Lower lobe of right lung (tissue), 2 donors: ENCODE measurements at regions not wholly inside any gene's neighbourhood (a gene's known extent, or its start where the extent isn't known, plus 50 kb on each side); places are given as distances from the start of the nearest gene placed in this dataset.
"Not testable (repeated sequence)": the region's sequence is repeated elsewhere in the genome, so short reads cannot be mapped to it uniquely, and the experiment has no call there.

Source experiments
- ATAC-seq, 2 donors: fragments of 200-7000 bp; cut with Tn5 transposase; one replicate each; pipeline ENCODE4 v1.9.1; 2020 to 2022; ENCODE audit warnings: mild to moderate bottlenecking in 2 of 2, moderate library complexity in 2 of 2
- DNase-seq: peaks from one replicate; pipeline ENCODE4 v3.0.0-alpha.2; 2020
- H3K27ac ChIP-seq: fragments of 200-600 bp; one replicate; pipeline ENCODE4 v1.8.0; 2022
- H3K27me3 ChIP-seq: fragments of 200-600 bp; one replicate; pipeline ENCODE4 v1.8.0; 2022; ENCODE audit warnings: low read depth
- H3K36me3 ChIP-seq: fragments of 200-600 bp; one replicate; pipeline ENCODE4 v1.8.0; 2022; ENCODE audit warnings: mild to moderate bottlenecking
- H3K4me1 ChIP-seq: fragments of 200-600 bp; one replicate; pipeline ENCODE4 v1.8.0; 2022
- H3K4me3 ChIP-seq: fragments of 200-600 bp; one replicate; pipeline ENCODE4 v1.8.0; 2022; ENCODE audit warnings: mild to moderate bottlenecking
- H3K9me3 ChIP-seq: fragments of 200-600 bp; one replicate; pipeline ENCODE4 v1.8.0; 2022
- CTCF ChIP-seq: fragments of 200-600 bp; IDR thresholded peaks from one replicate; pipeline ENCODE4 v1.8.0; 2022; ENCODE audit warnings: antibody characterized with exemption, mild to moderate bottlenecking
- intact Hi-C: fragments of 100-400 bp; cut with DNase I; formaldehyde crosslinking; loops from one replicate; pipeline ENCODE4 v1.11.0; 2022
- donor health status: DM: no; HTN: yes; CAD: no; lungs with severe emphysema.

- intact Hi-C loops, DNase-seq: not testable (repeated sequence)
- ATAC-seq: peak in 1 of 2 donors; percentile 19
These were observed 56.2 kb downstream of the SPATA31A6 start for GRCh38 chr9:42239445-42240260.

GRCh38 chr9:42240261-42240579 is 56.8 kb downstream of the SPATA31A6 start:
- H3K36me3 ChIP-seq, H3K27me3 ChIP-seq, intact Hi-C loops, H3K4me3 ChIP-seq, ATAC-seq, H3K27ac ChIP-seq, H3K9me3 ChIP-seq, H3K4me1 ChIP-seq, DNase-seq: not testable (repeated sequence)

More at GRCh38 chr9:42239445-42240260, 56.2 kb downstream of the SPATA31A6 start:
- H3K27me3 ChIP-seq, H3K9me3 ChIP-seq, H3K27ac ChIP-seq, H3K4me1 ChIP-seq, H3K36me3 ChIP-seq, H3K4me3 ChIP-seq: not testable (repeated sequence)

- H3K4me3 ChIP-seq, intact Hi-C loops: not testable (repeated sequence)
These were observed 59.8 kb downstream of the SPATA31A6 start for GRCh38 chr9:42243211-42243610.

GRCh38 chr9:42243822-42244221 is 60.4 kb downstream of the SPATA31A6 start:
- intact Hi-C loops, DNase-seq, H3K36me3 ChIP-seq, ATAC-seq, H3K27me3 ChIP-seq, H3K27ac ChIP-seq, H3K4me1 ChIP-seq, H3K4me3 ChIP-seq, H3K9me3 ChIP-seq: not testable (repeated sequence)

More at GRCh38 chr9:42243211-42243610, 59.8 kb downstream of the SPATA31A6 start:
- not testable (repeated sequence) for H3K4me1 ChIP-seq, DNase-seq, H3K9me3 ChIP-seq, H3K36me3 ChIP-seq, H3K27me3 ChIP-seq, H3K27ac ChIP-seq, ATAC-seq

- DNase-seq, H3K4me3 ChIP-seq, intact Hi-C loops, H3K4me1 ChIP-seq, H3K27me3 ChIP-seq, ATAC-seq, H3K9me3 ChIP-seq, H3K36me3 ChIP-seq, H3K27ac ChIP-seq: not testable (repeated sequence)
These were observed 85.3 kb downstream of the SPATA31A6 start for GRCh38 chr9:42268729-42269128.

GRCh38 chr9:42269171-42269570 is 85.7 kb downstream of the SPATA31A6 start:
- ATAC-seq: not testable (repeated sequence)

GRCh38 chr9:42273191-42273590 is 89.7 kb downstream of the SPATA31A6 start:
- ATAC-seq, intact Hi-C loops: not testable (repeated sequence)

More at GRCh38 chr9:42269171-42269570, 85.7 kb downstream of the SPATA31A6 start:
- H3K27ac ChIP-seq, H3K27me3 ChIP-seq, intact Hi-C loops, DNase-seq, H3K36me3 ChIP-seq, H3K4me1 ChIP-seq, H3K9me3 ChIP-seq, H3K4me3 ChIP-seq: not testable (repeated sequence)

GRCh38 chr9:42275141-42275540 is 91.7 kb downstream of the SPATA31A6 start:
- DNase-seq (no peak), ATAC-seq (no peak)
- Histone ChIP-seq H3K27ac (no peak overlapping the region), H3K36me3 (no peaks in the 10 kb centered on the region), H3K4me3 (no peak overlapping the region), H3K4me1 (no peaks in the 10 kb centered on the region), H3K9me3 (no peaks in the 10 kb centered on the region), H3K27me3 (no peaks in the 10 kb centered on the region)
- intact Hi-C loops: no loop called here
- no peak for TF ChIP-seq CTCF

More at GRCh38 chr9:42273191-42273590, 89.7 kb downstream of the SPATA31A6 start:
- DNase-seq, H3K36me3 ChIP-seq, H3K4me3 ChIP-seq, H3K4me1 ChIP-seq, H3K9me3 ChIP-seq, H3K27ac ChIP-seq, H3K27me3 ChIP-seq: not testable (repeated sequence)

- H3K4me1 ChIP-seq, H3K27ac ChIP-seq, H3K4me3 ChIP-seq, DNase-seq, ATAC-seq, H3K36me3 ChIP-seq, intact Hi-C loops, H3K9me3 ChIP-seq, H3K27me3 ChIP-seq: not testable (repeated sequence)
These were observed 99.2 kb downstream of the SPATA31A6 start for GRCh38 chr9:42282531-42283178.

GRCh38 chr9:42283179-42283543 is 99.7 kb downstream of the SPATA31A6 start:
- intact Hi-C loops, DNase-seq, H3K4me3 ChIP-seq, H3K27ac ChIP-seq, H3K27me3 ChIP-seq, ATAC-seq, H3K9me3 ChIP-seq, H3K36me3 ChIP-seq, H3K4me1 ChIP-seq: not testable (repeated sequence)

- H3K4me3 ChIP-seq, H3K36me3 ChIP-seq, ATAC-seq, H3K4me1 ChIP-seq, intact Hi-C loops, H3K27ac ChIP-seq, H3K9me3 ChIP-seq, H3K27me3 ChIP-seq, DNase-seq: not testable (repeated sequence)
These were observed 102.8 kb downstream of the SPATA31A6 start for GRCh38 chr9:42286145-42286845.

- DNase-seq: not testable (repeated sequence)
These were observed 104.8 kb downstream of the SPATA31A6 start for GRCh38 chr9:42288002-42288864.

More at GRCh38 chr9:42288002-42288864, 104.8 kb downstream of the SPATA31A6 start:
- H3K9me3 ChIP-seq, H3K27ac ChIP-seq, intact Hi-C loops, H3K4me1 ChIP-seq, H3K27me3 ChIP-seq, H3K36me3 ChIP-seq, H3K4me3 ChIP-seq: not testable (repeated sequence)
- peak; percentile 31 to 49 for ATAC-seq
